HAP-1 (cell line): ENCODE measurements at regions not wholly inside any gene's neighbourhood (a gene's known extent, or its start where the extent isn't known, plus 50 kb on each side); places are given as distances from the start of the nearest gene placed in this dataset.
A peak's percentile ranks its signal among the peaks of the same experiment; 100 is the strongest.

Experiments
- DNase-seq, 2 experiments: peaks; one replicate each; pipeline ENCODE4 v3.0.0-alpha.2; 2016 to 2020; ENCODE audit warnings: low spot score in 2 of 2
- H3K27me3 ChIP-seq: fragments of 250-450 bp; sonication (Bioruptor Pico); 2 replicates; pipeline ENCODE4 v1.5.1; 2020; ENCODE audit warnings: low read depth, mild to moderate bottlenecking, moderate library complexity
- H3K36me3 ChIP-seq: fragments of 250-450 bp; sonication (Bioruptor Pico); replicated peaks from 2 replicates; pipeline ENCODE4 v1.5.1; 2020; ENCODE audit warnings: mild to moderate bottlenecking
- H3K4me1 ChIP-seq: fragments of 250-450 bp; sonication (Bioruptor Pico); 2 replicates; pipeline ENCODE4 v1.5.1; 2020; ENCODE audit warnings: mild to moderate bottlenecking
- H3K4me3 ChIP-seq: fragments of 250-450 bp; sonication (Bioruptor Pico); 2 replicates; pipeline ENCODE4 v1.5.1; 2020; ENCODE audit warnings: mild to moderate bottlenecking, moderate library complexity
- H3K9me3 ChIP-seq: fragments of 250-450 bp; sonication (Bioruptor Pico); 2 replicates; pipeline ENCODE4 v1.5.1; 2020; ENCODE audit warnings: mild to moderate bottlenecking, moderate library complexity
- in situ Hi-C: fragments of 300-500 bp; cut with MboI; formaldehyde crosslinking; loops from 3 replicates; pipeline ENCODE4 v1.14.3; 2020; ENCODE audit warnings: low sequenced_read_pairs, inconsistent platforms, mixed read lengths

DNA sequence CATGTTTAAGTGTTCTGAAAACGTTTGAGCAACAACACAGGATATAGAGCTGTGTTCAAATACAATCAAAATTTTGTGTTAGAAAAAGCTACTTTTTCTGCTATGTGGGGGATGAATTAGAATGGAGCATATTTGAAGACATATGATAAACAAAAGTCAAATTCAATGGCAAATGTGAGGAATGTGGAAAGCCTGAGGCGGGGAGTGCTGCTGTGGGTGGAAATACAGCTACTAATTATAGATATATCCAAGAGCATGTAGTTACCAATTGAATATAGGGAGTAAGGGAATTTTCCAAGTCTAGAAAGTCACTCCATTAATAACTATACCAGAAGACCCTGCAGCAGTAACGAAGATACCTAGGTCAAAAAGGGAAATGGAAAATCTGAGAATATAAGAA lies 2370.4 kb upstream of the TENM3 start:
- in situ Hi-C loops = loop anchor here (25.0 kb wide), 1 partner anchor 790 kb away; no protein-coding TSS in a partner anchor
- H3K4me1 ChIP-seq = no peaks in the 10 kb centered on the region
- no peaks in the 10 kb centered on the region for H3K27me3 ChIP-seq
- no peak overlapping the region for H3K4me3 ChIP-seq
- H3K36me3 ChIP-seq = no peaks in the 10 kb centered on the region
- DNase-seq = no peak
- no peaks in the 10 kb centered on the region for H3K9me3 ChIP-seq

DNA sequence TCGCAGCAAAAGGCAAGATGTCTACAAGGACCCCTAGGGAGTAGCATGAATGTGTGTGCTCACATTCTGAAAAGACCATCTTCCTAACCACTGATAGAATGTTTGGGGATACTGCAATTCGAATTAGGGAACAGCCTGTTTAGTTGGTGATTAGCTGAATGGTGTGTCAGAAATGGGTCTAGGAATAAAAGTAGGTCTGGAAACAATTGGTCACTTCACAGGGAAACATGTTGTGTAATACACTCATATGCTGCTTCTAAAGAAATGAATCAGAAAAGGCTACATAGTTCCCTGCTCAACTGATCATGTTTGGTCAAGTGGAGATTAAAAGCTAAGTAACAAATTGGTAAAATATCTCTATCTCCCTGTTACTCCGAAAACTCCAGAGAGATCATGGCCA lies 2362.4 kb upstream of the TENM3 start:
- Histone ChIP-seq H3K27me3 (no peaks in the 10 kb centered on the region), H3K36me3 (no peaks in the 10 kb centered on the region), H3K4me1 (no peaks in the 10 kb centered on the region), H3K9me3 (no peaks in the 10 kb centered on the region), H3K4me3 (no peak overlapping the region)
- in situ Hi-C loops = no loop called here
- no peak for DNase-seq

DNA sequence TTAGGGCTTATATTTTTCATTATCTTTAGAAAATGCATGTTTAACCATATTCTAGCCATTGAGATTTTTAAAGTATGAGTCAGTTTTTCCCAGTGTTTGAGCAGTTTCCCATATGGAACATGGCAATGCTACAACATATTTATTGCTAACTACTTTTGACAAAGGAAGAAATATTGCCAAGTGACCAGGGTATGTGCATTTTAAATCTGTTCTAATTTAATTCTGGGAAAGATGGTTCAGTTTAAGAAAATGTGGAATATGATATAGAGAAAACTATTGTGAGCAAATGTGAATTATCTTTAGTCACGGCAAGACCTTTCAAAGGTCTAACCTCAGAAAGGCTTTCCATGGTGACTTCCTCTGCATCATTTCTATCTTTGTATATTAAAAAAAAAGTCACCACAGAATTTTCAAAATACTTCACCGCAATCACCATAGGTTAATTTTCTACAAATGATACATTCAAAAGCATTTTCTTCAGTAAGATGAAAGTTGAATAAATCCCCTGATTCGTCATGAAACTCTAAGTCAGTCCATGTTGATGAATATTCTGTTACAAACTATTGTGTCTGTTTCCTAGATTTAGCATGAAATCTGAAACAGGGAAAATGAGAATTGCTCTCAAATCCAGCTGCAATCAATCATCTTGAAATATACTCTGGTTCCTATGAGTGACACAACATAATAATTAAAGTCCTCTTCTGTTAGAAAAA lies 2349.0 kb upstream of the TENM3 start:
- Histone ChIP-seq H3K36me3 (no peaks in the 10 kb centered on the region), H3K4me3 (no peak overlapping the region), H3K9me3 (no peaks in the 10 kb centered on the region), H3K27me3 (no peaks in the 10 kb centered on the region), H3K4me1 (no peaks in the 10 kb centered on the region)
- in situ Hi-C loops = no loop called here
- DNase-seq = no peak

DNA sequence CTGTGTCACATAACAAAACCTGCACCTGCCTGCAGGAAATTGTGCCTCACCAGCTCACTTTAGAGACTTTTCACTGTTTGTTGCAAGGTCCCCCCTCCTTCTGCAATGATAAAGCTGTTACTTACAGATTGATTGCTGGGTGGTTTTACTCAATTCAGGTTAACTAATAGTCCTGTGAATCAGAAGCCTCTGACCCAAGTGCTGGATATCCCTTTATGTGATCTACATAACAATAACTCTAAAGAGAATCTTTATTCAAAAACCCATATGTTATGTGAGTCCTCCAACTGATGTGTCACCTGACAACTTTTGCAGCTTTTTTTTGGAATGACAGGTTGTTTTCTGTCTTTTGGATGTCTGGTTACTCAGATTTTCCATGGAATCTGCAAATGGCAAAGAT lies 2323.6 kb upstream of the TENM3 start:
- Histone ChIP-seq H3K9me3 (no peaks in the 10 kb centered on the region), H3K4me3 (no peak overlapping the region), H3K36me3 (no peaks in the 10 kb centered on the region), H3K4me1 (0 out of 2 replicates have a peak, but pooled peaks cover 3% of the 10 kb centered on the region), H3K27me3 (no peaks in the 10 kb centered on the region)
- DNase-seq = peak in 1 of 2 experiments; percentile 26
- in situ Hi-C loops = no loop called here

DNA sequence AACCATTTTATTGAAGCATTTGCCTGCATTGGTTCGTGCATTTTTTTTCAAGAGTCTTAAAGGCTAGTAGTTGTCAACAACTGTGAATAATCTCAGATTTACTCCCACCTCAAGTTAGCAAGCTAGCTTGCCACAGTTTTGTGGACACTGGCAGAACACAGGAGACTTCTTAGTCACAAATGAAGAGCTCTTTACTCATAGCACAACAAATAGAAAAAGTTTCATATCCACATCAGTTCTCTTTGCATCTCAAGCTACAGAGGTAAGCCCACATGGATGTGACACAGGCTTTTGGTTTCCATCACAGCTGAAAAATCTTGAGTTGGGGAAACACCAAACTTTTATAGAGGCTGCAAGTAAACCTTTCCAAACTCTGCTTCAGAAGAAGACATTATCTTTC lies 2315.7 kb upstream of the TENM3 start:
- in situ Hi-C loops = no loop called here
- Histone ChIP-seq H3K4me1 (no peaks in the 10 kb centered on the region), H3K27me3 (no peaks in the 10 kb centered on the region), H3K4me3 (no peak overlapping the region), H3K36me3 (no peaks in the 10 kb centered on the region), H3K9me3 (no peaks in the 10 kb centered on the region)
- no peak for DNase-seq

DNA sequence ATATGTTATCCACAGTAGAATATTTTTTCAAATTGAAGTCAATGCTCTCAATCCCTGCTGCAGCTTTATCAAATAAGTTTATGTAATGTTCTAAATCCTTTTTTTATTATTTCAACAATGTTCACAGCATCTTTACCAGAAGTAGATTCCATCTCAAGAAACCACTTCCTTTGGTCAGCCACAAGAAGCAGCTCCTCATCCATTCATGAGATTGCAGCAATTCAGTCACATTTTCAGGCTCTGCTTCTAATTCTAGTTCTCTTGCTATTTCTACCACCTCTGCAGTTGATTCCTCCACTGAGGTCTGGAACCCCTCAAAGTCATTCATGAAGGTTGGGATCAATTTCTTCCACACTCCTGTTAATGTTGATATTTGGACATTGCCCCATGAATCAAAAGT lies 2301.3 kb upstream of the TENM3 start:
- Histone ChIP-seq H3K36me3 (no peaks in the 10 kb centered on the region), H3K4me1 (no peaks in the 10 kb centered on the region), H3K9me3 (no peaks in the 10 kb centered on the region), H3K27me3 (no peaks in the 10 kb centered on the region), H3K4me3 (no peak overlapping the region)
- DNase-seq = no peak
- in situ Hi-C loops = no loop called here

DNA sequence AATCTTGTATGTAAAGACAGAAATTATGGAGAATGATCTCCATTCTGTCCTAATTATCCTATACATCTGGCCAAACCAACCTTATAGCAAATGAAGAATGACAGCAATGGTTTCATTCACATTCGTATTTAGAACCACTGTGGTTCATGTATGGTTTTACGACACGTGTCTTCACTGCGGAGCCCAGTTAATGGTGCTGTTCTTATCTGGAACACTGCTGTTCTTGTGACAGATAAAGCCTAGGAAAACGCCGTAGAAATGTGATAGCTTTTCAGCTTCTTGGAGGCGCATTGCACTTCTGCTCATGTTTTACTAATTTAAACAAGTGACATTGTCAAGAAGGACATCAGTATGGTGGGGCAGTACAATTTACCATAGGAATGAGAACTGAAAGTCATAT lies 2266.4 kb upstream of the TENM3 start:
- peaks cover 16% of the 10 kb centered on the region for H3K4me1 ChIP-seq
- in situ Hi-C loops = no loop called here
- H3K9me3 ChIP-seq = no peaks in the 10 kb centered on the region
- H3K27me3 ChIP-seq = no peaks in the 10 kb centered on the region
- H3K36me3 ChIP-seq = no peaks in the 10 kb centered on the region
- H3K4me3 ChIP-seq = no peak overlapping the region
- no peak for DNase-seq

DNA sequence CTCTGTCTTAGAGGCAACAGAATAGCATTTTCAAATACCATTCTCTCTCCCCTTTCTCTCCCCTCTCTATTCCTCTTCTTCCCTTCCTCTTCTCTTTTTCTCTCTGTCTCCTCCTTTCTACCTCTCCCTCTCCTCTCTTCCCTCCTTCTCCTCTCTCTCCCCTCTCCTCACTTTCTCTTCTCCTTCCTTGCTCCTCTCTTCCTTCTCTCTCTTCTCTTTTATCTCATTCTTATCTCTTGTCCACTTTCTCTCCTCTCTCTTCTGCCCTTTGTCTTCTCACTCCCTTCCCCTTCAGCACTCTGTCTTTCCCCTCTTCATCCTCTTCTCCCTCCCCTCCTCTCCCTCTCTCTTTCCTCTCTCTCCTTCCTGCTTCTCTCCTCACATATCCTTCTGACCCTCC lies 2265.8 kb upstream of the TENM3 start:
- no peak for DNase-seq
- no peaks in the 10 kb centered on the region for H3K27me3 ChIP-seq
- no peak overlapping the region for H3K4me3 ChIP-seq
- H3K4me1 ChIP-seq = peaks cover 19% of the 10 kb centered on the region
- H3K36me3 ChIP-seq = no peaks in the 10 kb centered on the region
- no peaks in the 10 kb centered on the region for H3K9me3 ChIP-seq
- in situ Hi-C loops = no loop called here

DNA sequence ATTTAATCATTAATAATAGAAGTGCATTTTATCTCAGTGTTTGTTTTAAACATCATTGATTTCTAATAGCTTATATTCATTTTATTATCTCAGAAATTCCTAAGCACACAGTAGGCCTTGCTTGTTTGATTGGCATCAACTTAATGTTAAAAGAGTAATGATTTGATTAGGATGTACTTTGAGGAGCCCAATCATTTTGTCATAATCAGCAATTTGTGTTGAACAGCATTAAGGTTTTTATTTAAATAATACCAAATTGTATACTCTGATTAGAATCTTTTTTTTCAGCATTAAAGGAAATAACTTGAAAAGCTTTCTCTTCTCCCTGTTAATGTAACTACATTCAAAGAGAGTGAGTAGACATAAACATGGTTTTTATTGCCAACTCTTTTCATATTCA lies 2262.0 kb upstream of the TENM3 start:
- in situ Hi-C loops = no loop called here
- DNase-seq = peak in 1 of 2 experiments; percentile 62
- no peak overlapping the region for H3K4me3 ChIP-seq

DNA sequence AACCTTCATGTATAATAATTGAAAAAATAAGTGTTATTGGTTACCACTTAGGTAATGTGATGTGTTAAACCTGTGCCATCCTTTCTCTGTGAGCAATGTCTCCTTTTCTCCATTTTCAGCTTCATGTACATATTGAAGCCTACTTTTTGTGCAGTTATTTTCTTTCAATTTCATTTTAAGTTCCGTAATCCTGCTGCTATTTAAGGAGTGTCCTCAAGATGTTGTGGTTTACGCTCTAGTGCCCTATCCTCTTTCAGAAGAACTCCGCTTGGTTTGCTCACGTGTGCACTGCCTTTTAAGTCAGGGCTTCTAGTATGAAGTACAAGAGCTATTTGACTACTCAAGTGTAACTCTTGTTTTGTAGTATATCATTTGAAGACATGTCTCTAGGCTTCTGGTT lies 2253.2 kb upstream of the TENM3 start:
- H3K4me1 ChIP-seq = no peaks in the 10 kb centered on the region

More for the DNA sequence above, 2262.0 kb upstream of the TENM3 start:
- H3K4me1 ChIP-seq = peaks cover 19% of the 10 kb centered on the region
- H3K36me3 ChIP-seq = no peaks in the 10 kb centered on the region
- no peaks in the 10 kb centered on the region for H3K27me3 ChIP-seq
- H3K9me3 ChIP-seq = no peaks in the 10 kb centered on the region

DNA sequence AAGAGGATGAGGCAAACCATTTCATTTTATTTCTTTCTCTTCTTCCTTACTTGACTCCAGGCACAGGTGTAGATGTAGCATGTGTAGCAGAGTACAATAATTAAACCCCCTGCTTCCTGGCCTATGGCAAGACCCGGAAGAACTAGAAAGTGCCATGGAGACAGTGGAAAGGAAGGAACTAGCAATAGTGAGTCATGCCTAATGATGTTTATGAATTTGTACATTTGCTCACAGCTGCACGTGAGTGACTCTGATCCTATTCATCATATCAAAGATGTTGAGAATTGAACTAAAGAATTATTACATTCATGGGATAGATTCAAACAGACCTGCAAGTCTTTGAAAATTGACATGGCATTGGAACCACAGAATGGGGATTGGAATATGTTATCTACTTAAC lies 2233.9 kb upstream of the TENM3 start:
- no peak overlapping the region for H3K4me3 ChIP-seq
- no peaks in the 10 kb centered on the region for H3K27me3 ChIP-seq
- H3K9me3 ChIP-seq = no peaks in the 10 kb centered on the region
- H3K4me1 ChIP-seq = no peaks in the 10 kb centered on the region
- in situ Hi-C loops = no loop called here
- no peaks in the 10 kb centered on the region for H3K36me3 ChIP-seq
- DNase-seq = no peak

More for the DNA sequence above, 2253.2 kb upstream of the TENM3 start:
- in situ Hi-C loops = no loop called here
- DNase-seq = no peak
- no peaks in the 10 kb centered on the region for H3K27me3 ChIP-seq
- no peaks in the 10 kb centered on the region for H3K9me3 ChIP-seq
- no peak overlapping the region for H3K4me3 ChIP-seq
- H3K36me3 ChIP-seq = no peaks in the 10 kb centered on the region

DNA sequence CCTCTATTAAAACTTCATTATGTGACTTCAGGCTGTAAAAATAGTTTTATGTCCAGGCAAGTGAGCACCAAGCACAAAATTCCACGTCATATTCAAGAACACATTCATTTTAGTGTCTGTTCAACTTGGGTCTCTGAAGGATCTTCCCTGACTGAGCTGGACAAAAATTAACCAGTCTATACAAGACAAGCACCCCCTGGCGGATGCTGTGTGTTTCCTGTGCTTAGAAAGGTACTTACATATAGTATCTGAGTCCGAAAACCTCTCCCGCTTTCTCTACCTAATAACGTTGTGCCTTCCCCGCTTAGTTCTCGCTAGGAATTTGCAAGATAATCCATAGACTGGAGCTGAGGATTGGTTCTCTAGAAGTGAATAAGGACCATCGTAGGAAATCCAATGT lies 2214.5 kb upstream of the TENM3 start:
- Histone ChIP-seq H3K27me3 (no peaks in the 10 kb centered on the region), H3K9me3 (no peaks in the 10 kb centered on the region), H3K36me3 (no peaks in the 10 kb centered on the region), H3K4me3 (no peak overlapping the region), H3K4me1 (no peaks in the 10 kb centered on the region)
- in situ Hi-C loops = no loop called here
- DNase-seq = peak; percentile 41 to 73

DNA sequence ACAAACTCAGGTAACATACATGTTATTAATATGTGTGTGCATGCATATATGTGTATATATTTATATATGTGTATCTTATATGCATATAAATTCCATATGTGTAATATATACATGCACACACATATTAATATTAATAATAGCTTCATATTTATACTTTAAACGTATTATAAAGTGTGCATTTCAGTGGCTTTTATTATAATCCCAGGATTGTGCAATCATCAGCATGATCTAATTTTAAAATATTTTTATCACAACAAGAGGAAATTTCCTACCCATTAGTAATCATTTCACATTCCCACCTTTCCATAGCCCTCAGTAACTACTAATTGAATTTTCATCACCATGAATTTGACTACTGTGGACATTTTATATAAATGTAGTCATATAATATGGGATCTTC lies 2211.9 kb upstream of the TENM3 start:
- H3K4me1 ChIP-seq = no peaks in the 10 kb centered on the region
- H3K4me3 ChIP-seq = no peak overlapping the region
- no peaks in the 10 kb centered on the region for H3K9me3 ChIP-seq
- no peak for DNase-seq
- no peaks in the 10 kb centered on the region for H3K27me3 ChIP-seq
- in situ Hi-C loops = no loop called here
- no peaks in the 10 kb centered on the region for H3K36me3 ChIP-seq

DNA sequence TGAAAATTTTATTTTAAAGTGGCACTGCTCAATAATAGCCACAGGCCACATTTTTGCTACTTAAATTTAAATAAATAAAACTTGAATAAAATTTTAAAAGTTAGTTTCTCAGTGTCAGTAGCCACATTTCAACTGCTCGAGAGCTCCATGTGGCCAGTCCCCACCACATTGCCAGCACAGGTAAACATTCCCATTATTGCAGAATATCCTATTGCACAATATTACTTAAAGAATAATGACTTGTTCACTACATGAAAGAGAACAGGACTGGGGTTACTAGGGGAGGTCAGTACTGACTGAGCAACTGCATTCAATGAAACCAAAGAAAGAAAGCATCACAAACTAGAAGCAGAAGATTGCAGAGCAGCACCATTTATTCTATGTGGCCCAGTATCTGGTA lies 2201.6 kb upstream of the TENM3 start:
- Histone ChIP-seq H3K9me3 (no peaks in the 10 kb centered on the region), H3K4me3 (no peak overlapping the region), H3K36me3 (no peaks in the 10 kb centered on the region), H3K27me3 (no peaks in the 10 kb centered on the region), H3K4me1 (no peaks in the 10 kb centered on the region)
- in situ Hi-C loops = no loop called here
- DNase-seq = no peak

DNA sequence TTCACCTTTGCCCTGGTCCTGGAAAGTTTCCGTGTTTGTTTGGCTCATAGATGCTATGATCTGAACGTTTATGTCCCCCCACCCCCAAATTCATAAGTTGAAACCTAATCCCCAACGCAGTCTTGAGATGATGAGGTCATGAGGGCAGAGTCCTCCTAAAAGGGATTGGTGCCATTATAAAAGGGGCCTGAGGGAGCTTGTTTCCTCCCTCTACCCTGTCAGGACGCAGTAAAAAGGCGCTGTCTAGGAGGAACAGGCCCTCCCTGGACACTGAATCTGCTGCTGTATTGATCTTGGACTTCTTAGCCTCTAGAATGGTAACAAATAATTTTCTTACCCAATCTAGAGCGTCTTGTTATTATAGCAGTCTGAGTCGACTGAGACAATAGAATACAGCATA lies 2190.6 kb upstream of the TENM3 start:
- Histone ChIP-seq H3K4me1 (peaks cover 5% of the 10 kb centered on the region; the same call in 1 of the 2 replicates), H3K9me3 (no peaks in the 10 kb centered on the region), H3K27me3 (no peaks in the 10 kb centered on the region), H3K4me3 (no peak overlapping the region), H3K36me3 (no peaks in the 10 kb centered on the region)
- in situ Hi-C loops = no loop called here
- no peak for DNase-seq
